Activated CD8-positive, alpha-beta memory T cell treated with anti-CD3 and anti-CD28 coated beads for 24 hours (primary cell): ENCODE measurements at regions not wholly inside any gene's neighbourhood (a gene's known extent, or its start where the extent isn't known, plus 50 kb on each side); places are given as distances from the start of the nearest gene placed in this dataset.
"Not testable (repeated sequence)": the region's sequence is repeated elsewhere in the genome, so short reads cannot be mapped to it uniquely, and the experiment has no call there.

Source experiments
- DNase-seq: peaks from one replicate; pipeline ENCODE4 v3.0.0-alpha.2; 2020

DNA sequence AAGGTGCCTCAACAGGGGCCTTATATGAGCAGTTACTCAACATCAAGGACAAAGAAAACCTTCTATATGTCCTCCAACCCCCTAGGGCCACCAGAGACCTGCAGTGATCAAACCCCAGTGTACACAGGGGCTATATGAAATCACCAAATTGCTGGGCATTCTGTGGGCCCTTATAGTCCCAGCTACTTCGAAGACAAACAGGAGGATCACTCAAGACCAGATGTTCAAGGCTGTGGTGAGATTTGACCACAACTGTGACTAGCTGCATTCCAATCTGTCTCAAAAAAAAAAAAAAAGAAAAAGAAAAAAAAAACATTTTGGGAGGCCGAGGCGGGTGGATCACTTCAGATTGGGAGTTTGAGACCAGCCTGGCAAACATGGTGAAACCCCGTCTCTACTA, 51.0 kb upstream of the PRB2 start:
- no peak for DNase-seq

DNA sequence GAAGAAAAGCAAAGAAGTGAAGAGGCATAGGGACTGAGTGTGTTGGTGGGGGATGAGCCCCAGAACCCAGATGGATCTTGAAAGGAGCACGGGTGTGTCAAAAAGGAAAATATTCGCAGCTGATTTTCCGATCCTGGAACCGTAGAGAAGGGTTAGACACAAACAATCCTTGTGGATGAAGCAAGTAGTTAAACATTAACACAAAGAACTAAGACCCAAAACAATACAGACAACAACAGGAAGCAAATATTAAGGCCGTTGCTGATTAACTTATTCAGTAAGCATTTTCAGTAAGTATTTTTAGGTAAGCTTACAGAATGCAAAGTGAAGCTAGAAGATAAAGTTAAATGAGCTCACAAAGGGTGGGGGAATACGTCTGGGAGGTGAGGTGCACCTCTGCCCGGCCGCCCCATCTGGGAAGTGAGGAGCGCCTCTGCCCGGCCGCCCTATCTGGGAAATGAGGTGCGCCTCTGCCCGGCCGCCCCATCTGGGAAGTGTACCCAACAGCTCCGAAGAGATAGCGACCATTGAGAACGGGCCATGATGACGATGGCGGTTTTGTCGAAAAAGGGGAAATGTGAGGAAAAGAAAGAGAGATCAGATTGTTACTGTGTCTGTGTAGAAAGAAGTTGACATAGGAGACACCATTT, 62.8 kb upstream of the PRB2 start:
- no peak for DNase-seq

DNA sequence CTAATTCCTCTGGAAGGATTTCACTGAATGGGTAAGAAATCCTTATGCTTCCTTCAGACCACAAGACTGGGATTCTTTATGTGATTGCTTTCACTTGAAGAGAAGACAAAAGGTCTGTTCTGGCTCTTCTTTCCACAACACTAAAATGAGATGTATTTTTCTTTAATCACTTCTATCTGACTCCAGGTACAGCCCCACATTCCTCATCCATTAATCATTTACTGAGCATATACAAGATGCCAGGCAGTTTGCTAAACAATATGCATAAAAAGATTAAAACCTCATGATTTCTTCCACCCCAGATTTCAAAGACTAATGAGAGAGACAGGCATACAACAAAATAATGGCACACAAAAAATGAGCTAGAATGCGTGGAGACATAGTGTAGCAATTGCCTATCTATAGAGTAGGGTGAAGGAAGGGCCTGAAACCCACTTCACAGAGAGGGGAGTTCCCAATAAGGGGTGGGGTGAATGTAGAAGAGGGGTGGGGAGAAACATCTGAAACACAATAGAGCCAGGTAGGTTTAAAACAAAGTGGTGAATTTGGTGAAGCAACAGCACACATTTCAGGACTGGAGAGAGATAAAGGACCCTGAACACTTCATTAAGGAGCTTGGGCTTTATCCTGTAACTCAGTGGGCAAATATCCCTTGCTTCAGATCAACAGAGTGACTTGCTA, 65.1 kb upstream of the PRB2 start:
- no peak for DNase-seq

DNA sequence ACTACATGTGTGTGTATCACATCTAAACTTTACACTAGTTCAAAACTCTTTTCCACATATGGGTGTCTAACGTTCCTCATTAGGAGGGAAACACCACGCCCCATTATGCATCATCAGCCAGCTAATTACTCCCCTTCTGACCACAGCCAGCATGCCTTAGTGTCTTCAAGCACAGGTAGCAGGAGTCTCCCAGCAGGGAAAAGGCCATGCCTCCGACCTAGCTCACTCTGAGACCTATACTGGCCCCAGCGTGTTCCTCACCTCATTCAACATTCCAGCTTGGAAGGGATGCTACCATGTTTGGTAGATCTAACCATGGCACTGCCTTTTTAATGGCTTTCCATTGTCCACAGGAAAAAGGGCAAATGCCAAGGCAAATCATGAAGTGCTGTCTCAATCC, 66.1 kb upstream of the PRB2 start:
- no peak for DNase-seq

DNA sequence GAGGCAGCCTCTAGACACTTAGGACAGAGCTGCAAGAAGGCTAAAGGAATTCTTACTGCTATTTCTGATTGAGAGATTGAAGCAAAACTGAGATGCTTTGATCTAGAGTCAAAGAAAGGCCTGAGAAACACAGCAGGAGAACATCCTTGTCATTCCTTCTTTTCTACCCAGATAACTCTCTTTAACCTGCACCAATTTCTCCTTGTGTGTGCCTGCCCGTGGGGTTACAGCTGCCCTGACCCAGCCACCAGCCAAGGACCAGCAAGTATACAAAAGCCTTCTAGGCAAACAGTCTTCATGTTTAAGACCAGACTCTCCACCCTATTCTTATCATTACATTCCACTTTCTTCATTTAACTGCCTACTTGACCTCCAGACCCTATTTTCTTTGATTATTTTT, 81.7 kb upstream of the PRB2 start:
- no peak for DNase-seq

DNA sequence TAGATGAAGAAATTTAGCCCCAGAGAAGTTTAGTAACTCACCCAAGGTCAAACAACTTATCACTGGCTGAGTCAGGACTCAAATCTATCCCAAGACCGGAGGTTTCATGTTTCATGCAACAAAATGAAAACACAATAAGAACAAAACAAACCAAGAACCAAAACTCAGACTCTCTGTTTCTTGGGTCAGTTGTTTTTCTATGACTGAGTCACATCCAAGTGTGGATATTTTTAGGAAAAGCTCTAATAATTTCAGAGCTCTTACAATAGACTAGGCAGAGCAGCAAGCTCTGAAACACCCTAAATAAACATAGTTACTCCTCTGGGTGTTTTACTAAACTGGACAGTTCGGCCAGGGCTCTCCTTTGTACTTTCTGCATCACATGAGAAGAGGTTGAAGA, 87.6 kb upstream of the PRB2 start:
- no peak for DNase-seq

DNA sequence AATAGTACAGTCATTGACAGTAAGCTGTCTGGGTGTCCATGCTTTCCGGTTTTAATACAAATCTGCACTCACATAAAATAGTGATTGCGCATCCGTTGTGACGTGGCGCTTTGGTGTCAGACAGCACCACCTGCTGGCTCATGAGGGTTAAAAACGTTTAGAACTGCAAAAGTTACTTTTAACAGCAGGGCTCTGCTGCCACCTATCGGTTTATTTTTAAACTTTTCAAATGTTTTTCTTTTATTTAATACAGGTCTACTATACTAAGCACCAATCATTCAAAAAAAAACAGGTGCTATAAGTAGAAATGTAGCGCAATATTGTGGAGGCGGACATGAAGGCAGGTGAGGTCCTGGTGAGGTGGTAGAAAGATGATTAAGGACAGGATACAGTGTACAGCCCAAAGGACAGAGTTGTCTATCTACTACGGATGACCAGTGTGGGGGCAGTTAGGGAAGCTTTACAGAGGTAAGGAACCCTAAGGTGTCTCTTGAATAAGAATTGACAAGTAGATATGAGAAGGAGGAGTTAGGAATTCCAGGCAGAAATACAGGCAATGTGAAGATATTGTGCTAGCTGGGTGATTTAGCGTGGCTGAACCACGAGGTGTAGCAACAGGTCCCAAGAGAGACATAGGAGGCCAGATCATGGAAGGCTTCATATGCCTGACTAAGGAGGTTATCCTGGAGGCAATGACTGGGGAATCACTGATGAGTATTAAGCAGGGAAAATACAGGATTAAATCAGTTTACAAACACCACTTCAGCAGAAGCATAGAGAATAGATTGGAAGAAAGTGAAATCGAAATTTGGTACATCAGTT, 91.5 kb upstream of the PRB2 start:
- DNase-seq = peak; percentile 83

DNA sequence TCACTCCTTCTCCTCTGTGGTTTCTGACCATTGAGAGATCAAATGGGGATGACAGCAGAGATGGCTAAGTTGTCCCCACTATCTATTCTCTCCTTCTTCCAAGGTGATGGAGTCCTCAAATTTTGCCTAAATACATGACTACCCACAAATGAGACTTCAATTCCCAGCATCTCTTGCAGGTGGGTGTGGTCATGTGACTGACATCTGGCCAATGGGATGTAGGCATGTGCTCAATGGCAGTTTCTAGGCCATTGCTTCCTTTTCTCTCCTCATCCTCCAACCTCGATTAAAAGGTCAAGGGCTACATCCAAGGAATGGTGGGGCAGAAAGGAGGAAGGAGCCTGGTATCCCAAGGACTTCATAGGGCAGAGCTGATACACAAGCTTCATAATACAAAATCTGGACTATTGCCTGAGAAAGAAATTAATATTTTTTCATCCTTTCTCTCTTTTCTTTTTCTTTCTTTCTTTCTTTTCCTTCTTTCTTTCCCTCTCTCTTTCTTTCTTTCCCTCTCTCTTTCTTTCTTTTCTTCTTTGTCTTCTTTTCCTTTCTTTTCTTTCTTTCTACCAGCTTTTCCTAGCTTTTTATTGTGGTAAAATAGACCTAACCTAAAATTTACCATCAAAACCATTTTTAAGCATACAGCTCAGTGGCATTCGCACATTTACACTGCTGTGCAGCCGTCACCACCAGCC, 100.9 kb upstream of the PRB2 start:
- DNase-seq = no peak

DNA sequence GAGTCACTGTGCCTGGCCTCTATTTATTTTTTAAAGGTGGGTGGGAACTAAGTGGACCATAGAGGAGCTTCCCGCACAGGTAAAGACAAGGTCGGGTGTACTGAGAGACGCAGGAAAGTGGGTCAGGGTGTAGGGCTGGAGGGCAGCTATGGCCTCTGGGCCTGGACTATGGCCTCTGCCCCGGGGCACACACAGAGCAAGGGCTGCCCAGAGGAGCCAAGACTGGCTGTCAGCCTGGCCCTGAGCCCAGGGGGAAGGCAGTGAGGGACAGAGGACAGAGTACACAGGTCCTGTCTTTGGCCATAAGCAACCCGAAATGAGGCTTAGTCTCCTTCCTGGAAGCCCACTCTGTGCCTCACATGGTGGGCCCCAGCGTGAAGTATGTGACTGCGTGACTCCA, 102.1 kb upstream of the PRB2 start:
- DNase-seq = no peak

DNA sequence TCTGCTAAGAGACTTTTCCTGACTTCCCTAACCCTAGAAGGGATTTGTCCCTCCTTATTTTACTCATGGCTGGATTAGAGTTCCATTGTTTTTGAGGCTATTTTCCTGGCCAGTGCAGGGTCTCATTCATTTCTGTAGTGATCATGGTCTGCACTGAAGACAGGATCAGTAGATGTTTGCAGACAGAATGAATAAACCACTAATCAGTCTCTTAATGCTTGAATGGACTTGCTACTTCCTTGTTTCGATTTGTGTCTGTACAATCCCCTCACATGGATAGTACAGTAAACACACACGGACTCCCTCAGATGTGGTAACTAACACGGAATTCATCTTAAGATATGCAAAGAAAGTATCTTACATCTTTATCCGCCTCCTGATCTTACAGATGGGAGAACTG, 102.6 kb upstream of the PRB2 start:
- DNase-seq = no peak

DNA sequence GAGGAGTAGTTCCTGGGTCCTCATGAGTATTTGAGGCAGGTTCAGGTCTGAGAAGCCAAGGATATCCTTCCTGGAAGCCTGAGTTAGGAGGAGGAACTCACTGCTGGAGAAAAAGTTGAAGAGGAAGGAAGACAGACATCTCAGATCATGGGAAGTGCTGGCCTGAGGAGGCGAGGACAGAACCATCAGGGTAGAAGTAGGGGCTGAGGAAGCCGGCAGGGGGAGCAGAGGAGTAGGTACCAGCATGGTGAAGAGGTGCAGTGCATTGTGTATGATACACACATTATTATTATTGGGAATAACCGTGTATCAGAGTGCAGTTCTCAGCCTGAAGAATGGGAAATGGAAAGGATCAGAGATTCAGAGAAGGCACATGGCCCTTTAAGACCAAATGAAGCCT, 103.2 kb upstream of the PRB2 start:
- not testable (repeated sequence) for DNase-seq

DNA sequence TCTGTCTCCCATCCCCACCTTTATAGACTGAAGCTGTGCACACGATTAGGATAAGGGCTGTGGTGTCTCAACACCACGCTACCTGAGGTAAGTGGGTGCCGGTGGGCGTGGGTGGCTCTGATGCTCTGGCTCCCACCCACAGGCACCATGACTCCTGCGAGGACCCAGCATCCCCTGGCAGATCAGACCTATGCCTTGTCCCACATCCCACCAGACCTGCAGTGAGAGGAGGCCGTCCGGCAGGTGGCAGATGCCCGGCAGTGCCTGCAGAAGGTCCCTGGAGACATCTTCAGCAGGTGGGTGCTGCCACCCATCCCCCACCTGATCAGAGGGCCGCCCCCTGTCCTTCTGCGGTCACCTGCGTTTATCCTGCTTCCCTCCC, 104.4 kb upstream of the PRB2 start:
- DNase-seq = no peak

DNA sequence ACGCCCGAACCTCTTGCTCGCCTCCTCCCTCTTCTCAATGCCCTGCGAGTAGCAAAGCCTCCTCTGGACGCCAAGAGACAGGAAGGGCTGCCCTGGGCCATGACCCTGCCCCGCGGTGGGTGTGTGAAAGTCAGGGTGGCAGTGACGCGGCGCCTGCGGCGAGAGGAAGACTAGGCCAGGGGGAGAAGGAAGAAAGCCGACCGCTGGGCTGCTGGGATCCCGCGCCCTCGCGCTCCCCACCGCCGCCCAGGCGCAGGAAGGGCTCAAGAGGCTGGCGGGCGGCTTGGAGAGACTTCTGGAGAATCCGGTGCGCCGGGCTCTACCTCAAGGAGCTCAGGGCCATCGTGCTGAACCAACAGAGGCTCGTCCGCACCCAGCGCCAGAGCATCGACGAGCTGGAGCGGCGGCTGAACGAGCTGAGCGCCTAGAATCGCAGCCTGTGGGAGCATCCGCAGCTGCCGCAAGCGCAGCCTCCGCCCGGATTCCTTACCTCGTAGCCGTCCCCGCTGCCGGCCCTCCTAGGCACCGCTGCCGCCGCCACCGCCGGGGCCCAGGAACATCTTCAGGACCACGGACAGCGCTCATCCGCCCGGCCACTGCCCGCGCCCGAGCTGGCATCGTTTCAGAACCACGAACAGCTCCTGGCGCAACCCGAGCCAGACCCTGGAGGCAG, 105.0 kb upstream of the PRB2 start:
- DNase-seq = peak; percentile 88

DNA sequence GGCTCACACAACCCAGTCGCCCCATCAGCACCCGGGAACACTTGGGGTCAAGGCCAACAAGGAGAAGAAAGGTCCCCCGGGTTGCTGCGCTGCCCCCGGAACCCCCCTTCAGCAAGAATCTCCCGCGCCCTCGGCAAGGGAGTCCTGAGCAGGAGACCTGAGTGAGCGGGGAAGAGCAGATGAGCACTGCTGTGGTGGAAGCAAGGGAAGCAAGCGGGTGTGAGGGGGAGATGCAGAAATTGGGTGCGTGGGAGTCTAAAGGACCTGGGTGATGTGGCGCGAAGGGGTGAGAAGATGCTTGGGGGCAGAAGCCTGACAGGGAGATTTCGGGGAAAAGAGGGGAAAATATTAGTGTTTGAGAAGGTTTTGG, 105.5 kb upstream of the PRB2 start:
- no peak for DNase-seq

DNA sequence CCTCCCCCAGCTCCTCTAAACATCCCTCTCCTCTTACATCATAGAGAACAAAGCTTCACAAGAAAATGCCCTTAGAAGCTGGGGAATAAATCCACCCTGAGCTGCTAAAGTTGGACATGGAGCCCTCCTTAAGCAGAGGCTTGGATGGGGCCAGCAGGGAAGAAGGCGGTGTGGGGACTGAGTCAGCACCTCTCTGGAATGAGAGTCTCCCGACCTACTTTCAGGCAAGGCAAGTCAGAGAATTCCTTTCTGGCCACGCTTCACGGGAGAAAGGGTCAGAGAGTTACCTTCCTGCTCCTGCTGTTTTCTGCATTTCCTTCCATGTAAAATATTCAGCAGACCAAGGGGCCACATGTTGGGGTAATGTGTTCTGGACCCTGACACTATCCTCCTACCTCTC, 113.3 kb upstream of the PRB2 start:
- DNase-seq = no peak

DNA sequence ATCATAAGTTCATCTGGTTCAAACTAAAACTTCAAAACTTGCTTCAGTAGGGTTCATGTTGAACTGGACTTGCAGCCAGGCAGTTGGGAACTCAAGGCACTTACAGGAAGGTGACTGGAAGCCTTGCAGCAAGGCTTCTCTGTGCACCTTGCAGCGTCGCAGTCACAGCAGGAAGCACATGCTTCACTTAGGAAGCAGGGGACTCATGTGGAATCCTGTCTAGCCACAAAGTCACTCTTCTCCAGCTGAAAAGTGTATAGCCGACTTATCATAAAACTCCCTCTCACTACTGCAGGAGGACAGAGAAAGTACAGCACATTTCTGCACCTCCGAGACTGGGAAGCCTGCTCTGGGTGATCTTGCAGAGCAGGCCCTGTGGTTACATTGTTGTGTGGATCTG, 114.0 kb upstream of the PRB2 start:
- no peak for DNase-seq

DNA sequence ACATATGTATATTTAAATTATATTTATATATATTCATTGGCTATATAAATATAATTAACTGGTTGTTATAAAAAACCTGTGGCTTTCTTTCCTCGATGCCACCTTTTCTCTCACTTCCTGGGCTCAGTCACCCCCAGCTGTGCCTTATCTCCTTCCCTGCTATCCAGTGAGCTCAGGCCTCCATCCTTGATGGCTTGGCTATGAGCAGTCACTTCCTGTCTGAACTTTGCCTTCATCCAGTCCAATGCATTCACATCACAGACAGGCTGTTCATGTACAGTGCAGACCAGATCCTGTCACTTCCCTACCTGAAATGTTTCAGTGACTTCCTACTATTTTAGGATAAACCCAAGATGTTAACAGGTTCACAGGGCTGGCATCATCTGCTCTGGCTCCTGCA, 115.3 kb upstream of the PRB2 start:
- no peak for DNase-seq

DNA sequence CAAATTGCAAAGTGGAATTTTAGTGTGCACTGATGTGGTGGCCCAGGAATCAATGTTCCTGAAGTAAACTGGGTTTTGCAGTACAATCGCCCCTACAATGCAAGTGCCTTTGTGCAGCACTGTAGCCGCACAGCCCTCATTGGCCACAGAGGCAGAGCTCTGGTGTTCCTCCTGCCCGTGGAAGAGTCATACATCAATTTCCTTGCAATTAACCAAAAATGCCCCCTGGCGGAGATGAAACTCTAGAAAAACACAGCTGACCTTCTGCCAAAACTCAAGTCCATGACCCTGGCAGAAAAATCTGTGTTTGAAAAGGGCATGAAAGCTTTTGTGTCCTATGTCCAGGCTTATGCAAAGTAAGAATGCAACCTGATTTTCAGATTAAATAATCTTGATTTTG, 117.9 kb upstream of the PRB2 start:
- no peak for DNase-seq

DNA sequence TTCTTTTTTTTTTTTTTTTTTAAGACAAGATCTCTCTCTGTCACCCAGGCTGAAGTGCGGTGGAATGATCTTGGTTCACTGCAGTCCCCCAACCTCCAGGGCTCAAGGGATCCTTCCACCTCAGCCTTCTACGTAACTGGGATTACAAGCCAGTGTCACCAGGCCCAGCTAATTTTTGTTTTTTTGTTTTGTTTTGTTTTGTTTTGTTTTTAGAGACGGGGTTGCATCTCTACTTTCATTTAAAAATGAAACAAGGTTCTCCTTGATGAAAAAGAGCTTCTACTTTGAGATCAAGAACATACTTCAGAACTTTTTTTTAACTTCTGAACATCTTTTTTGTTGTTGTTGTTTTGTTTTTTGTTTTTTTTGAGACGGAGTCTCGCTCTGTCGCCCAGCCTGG, 121.7 kb upstream of the PRB2 start:
- DNase-seq = no peak

DNA sequence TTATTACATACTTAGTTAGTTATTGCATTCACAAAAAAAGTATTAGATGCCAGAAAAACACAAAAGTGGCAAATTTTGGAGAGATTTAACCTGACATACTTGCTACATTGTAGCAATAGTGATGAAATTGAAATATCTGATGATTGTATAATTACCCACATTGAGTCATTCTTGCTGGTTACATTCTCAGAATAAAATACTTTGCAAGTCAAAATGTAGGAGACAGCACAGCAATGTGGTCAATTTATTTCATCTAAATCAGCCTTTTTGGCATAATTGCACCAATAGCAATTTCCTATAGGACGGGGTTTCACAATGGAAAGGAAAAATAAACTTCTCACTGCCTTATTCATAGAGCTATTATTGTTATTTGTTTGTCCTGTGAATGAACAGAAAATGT, 125.0 kb upstream of the ETV6 start:
- no peak for DNase-seq

DNA sequence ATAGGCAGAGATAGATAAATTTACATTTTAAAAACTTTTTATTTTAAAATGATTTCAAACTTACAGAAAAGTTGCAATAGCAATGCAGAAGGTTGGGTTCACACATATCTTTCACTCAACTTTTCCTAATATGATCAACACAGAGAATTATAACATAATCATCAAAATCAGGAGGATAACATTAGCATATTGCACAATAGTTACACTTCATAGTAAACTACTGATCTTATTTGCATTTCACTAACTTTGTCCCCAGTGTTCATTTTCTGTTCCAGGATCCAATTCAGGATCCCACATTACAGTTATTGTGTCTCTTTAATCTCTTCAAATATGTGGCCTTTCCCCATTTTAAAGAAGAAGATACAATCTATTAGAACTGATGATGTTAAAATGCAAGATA, 115.4 kb upstream of the ETV6 start:
- no peak for DNase-seq

DNA sequence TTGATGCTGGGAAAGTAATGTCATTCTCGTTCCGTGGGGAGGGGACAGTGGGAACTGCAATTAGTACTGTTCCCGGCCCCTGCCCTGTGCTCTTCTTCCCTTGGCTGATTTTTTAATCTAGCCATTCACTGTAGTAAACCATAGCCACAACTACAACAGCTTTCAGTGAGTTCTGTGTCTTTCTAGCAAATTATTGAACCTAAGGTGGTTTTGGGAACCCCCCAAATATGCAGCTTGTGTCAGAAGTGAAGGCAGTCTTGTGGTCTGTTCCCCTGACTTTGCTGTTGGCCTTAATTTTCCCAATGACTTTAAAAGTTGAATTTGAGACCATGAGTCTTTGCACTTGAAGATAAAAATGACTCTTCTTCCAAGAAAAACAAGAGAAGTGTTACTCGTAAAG, 114.3 kb upstream of the ETV6 start:
- DNase-seq = no peak

DNA sequence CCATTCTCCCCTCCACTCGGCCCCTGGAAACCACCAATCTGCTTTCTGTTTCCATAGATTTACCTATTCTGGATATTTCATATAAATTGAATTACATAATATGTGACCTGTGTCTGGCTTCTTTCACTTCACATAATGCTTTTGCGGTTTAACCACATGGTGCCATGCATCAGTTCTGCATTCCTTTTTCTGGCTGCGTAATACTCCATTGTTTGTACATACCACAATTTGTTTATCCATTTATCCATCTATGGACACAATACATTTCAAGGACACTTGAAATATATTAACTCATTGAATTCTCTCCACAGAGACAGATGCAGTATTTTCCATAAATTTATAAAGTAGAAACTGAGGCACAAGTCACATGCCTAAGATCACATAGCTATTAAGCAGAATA, 110.3 kb upstream of the ETV6 start:
- no peak for DNase-seq
